K562 (cell line): ENCODE measurements at regions not wholly inside any gene's neighbourhood (a gene's known extent, or its start where the extent isn't known, plus 50 kb on each side); places are given as distances from the start of the nearest gene placed in this dataset.

Source experiments
- FOXJ3 ChIP-seq: sonication (generic); formaldehyde crosslinking; IDR thresholded peaks from 2 replicates; pipeline ENCODE4 v1.4.0; 2020; ENCODE audit warnings: mild to moderate bottlenecking, missing genetic modification reagents
- MXI1 ChIP-seq: IDR thresholded peaks from 2 replicates; pipeline ENCODE4 v1.6.1; 2011; ENCODE audit warnings: low read depth, mild to moderate bottlenecking, improper control_type of control experiment, low read length
- SP1 ChIP-seq: sonication (generic); formaldehyde crosslinking; IDR thresholded peaks from 2 replicates; pipeline ENCODE4 v1.8.1; 2022; ENCODE audit warnings: mild to moderate bottlenecking, missing genetic modification reagents
- TARDBP ChIP-seq: fragments of 450-650 bp; IDR thresholded peaks from 2 replicates; pipeline ENCODE4 v1.6.1; 2016
- ZNF830 ChIP-seq: fragments of 250-450 bp; sonication (Bioruptor Pico); IDR thresholded peaks from 2 replicates; pipeline ENCODE4 v1.5.0; 2021; ENCODE audit warnings: mild to moderate bottlenecking
- TF ChIP-seq, protein P1 (sequence below), 3 experiments: IDR thresholded peaks in 2 of 3; conservative IDR thresholded peaks in 1 of 3; 2 replicates each; pipeline ENCODE4 v1.5.1; 2011 to 2012; ENCODE audit warnings: low read length in 3 of 3, mild to moderate bottlenecking in 3 of 3, control low read depth in 2 of 3, improper control_type of control experiment in 1 of 3, inconsistent platforms in 1 of 3, low read depth in 1 of 3, mixed read lengths in 1 of 3, moderate library complexity in 1 of 3; ENCODE audit not compliant: insufficient read depth in 2 of 3
- TF ChIP-seq, protein P2 (sequence below), 3 experiments: fragments of 200-800 bp in 1 of 3; sonication (Bioruptor generic) in 1 of 3; sonication (generic) in 1 of 3; formaldehyde crosslinking in 1 of 3; IDR thresholded peaks; 2 replicates each; pipeline versions ENCODE4 v1.6.1 to v1.8.0; 2016 to 2022; ENCODE audit warnings: mild to moderate bottlenecking in 2 of 3, missing compliant biosample characterization in 2 of 3, missing genetic modification characterization in 2 of 3, missing genetic modification reagents in 1 of 3
- TF ChIP-seq, protein P3 (sequence below): sonication (generic); formaldehyde crosslinking; IDR thresholded peaks from 2 replicates; pipeline ENCODE4 v1.8.0; 2022; ENCODE audit warnings: mild to moderate bottlenecking, missing genetic modification reagents

- TF ChIP-seq TARDBP (no peak), ZNF830 (no peak), FOXJ3 (CRISPR knock-in tag) (no peak), MXI1 (no peak), SP1 (CRISPR knock-in tag) (no peak)
- TF ChIP-seq, protein P1, sequence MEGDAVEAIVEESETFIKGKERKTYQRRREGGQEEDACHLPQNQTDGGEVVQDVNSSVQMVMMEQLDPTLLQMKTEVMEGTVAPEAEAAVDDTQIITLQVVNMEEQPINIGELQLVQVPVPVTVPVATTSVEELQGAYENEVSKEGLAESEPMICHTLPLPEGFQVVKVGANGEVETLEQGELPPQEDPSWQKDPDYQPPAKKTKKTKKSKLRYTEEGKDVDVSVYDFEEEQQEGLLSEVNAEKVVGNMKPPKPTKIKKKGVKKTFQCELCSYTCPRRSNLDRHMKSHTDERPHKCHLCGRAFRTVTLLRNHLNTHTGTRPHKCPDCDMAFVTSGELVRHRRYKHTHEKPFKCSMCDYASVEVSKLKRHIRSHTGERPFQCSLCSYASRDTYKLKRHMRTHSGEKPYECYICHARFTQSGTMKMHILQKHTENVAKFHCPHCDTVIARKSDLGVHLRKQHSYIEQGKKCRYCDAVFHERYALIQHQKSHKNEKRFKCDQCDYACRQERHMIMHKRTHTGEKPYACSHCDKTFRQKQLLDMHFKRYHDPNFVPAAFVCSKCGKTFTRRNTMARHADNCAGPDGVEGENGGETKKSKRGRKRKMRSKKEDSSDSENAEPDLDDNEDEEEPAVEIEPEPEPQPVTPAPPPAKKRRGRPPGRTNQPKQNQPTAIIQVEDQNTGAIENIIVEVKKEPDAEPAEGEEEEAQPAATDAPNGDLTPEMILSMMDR (IDR thresholded peaks at IDR 0.05 in 2 of 3, conservative IDR thresholded peaks at IDR 0.05 in 1 of 3; ENCODE audit: insufficient read depth in 2 of 3, low read depth in 1 of 3, low read length in 3 of 3) = no peak
- TF ChIP-seq, protein P2, sequence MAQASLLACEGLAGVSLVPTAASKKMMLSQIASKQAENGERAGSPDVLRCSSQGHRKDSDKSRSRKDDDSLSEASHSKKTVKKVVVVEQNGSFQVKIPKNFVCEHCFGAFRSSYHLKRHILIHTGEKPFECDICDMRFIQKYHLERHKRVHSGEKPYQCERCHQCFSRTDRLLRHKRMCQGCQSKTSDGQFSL (CRISPR knock-in tag; IDR thresholded peaks at IDR 0.05) = no peak
- TF ChIP-seq, protein P2 (tag; IDR thresholded peaks at IDR 0.05) = no peak
- TF ChIP-seq, protein P3, sequence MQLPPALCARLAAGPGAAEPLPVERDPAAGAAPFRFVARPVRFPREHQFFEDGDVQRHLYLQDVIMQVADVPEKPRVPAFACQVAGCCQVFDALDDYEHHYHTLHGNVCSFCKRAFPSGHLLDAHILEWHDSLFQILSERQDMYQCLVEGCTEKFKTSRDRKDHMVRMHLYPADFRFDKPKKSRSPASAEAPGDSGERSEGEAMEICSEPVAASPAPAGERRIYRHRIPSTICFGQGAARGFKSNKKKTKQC (CRISPR knock-in tag) = no peak
Measured at GRCh38 chr16:17617021-17617552, 146.3 kb upstream of the XYLT1 start.
